ENCODE measurements at regions not wholly inside any gene's neighbourhood (a gene's known extent, or its start where the extent isn't known, plus 50 kb on each side); places are given as distances from the start of the nearest gene placed in this dataset.

GRCh38 chr7:119571666-119572065, 701.3 kb upstream of the KCND2 start:
- no peak overlapping the region for H3K4me3 ChIP-seq (ENCODE audit: low read depth, low read length)
- TF ChIP-seq CTCF (conservative IDR thresholded peaks at IDR 0.05; ENCODE audit: low read depth, low read length): no peak
- no peak for DNase-seq (ENCODE audit: low read depth)

GRCh38 chr7:119572132-119572531, 700.8 kb upstream of the KCND2 start:
- no peak overlapping the region for H3K4me3 ChIP-seq (ENCODE audit: low read depth, low read length)
- DNase-seq (ENCODE audit: low read depth): no peak
- TF ChIP-seq CTCF (conservative IDR thresholded peaks at IDR 0.05; ENCODE audit: low read depth, low read length): no peak

GRCh38 chr7:119572541-119572940, 700.4 kb upstream of the KCND2 start:
- H3K4me3 ChIP-seq (ENCODE audit: low read depth, low read length): no peak overlapping the region
- no peak for DNase-seq (ENCODE audit: low read depth)
- TF ChIP-seq CTCF (conservative IDR thresholded peaks at IDR 0.05; ENCODE audit: low read depth, low read length): no peak

DNA sequence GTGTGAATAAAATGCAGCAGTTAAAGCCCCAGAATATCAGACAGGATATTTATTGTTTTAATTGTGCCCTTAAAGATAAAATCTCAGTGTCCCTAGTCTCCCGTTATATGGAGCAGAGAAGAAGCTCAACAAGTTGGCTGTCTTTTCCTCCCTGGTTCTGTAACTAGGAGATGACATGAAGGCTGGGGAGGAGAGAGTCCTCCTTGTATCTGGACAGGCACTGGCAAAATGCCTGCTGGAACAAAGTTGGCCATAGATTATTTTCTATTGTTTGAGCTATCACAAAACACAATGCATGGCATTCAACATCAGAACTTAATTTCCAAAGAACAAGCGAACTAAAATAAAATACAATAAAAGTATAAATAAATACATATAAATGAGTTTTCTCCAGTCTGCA, 694.9 kb upstream of the KCND2 start:
- H3K4me3 ChIP-seq (ENCODE audit: low read depth, low read length): no peak overlapping the region
- no peak for DNase-seq (ENCODE audit: low read depth)
- no peak for TF ChIP-seq CTCF (conservative IDR thresholded peaks at IDR 0.05; ENCODE audit: low read depth, low read length)

GRCh38 chr7:119594956-119595355, 678.0 kb upstream of the KCND2 start:
- DNase-seq (ENCODE audit: low read depth): no peak
- TF ChIP-seq CTCF (conservative IDR thresholded peaks at IDR 0.05; ENCODE audit: low read depth, low read length): no peak
- no peak overlapping the region for H3K4me3 ChIP-seq (ENCODE audit: low read depth, low read length)

DNA sequence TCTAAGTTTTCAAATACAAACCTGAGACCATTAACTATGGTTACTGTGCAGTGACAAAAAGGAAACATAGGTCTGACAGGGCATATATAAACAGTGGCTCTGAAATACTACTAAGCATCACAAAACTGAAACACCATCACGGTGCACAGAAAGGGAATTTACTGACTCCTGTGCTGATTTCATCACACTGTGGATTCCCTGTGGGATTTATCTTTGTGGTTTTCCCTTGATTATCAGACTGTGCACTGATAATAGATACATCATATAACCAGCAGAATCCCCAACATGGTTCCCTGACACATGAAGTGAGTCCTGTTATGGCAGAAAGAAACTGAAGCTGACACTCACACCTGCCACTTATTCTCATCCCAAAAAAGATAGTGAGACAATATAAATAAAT, 676.3 kb upstream of the KCND2 start:
- no peak for TF ChIP-seq CTCF (conservative IDR thresholded peaks at IDR 0.05; ENCODE audit: low read depth, low read length)
- DNase-seq (ENCODE audit: low read depth): no peak
- no peak overlapping the region for H3K4me3 ChIP-seq (ENCODE audit: low read depth, low read length)

GRCh38 chr7:119606297-119606696, 666.7 kb upstream of the KCND2 start:
- TF ChIP-seq CTCF (conservative IDR thresholded peaks at IDR 0.05; ENCODE audit: low read depth, low read length): no peak
- DNase-seq (ENCODE audit: low read depth): no peak

More at GRCh38 chr7:119606297-119606696, 666.7 kb upstream of the KCND2 start:
- H3K4me3 ChIP-seq (ENCODE audit: low read depth, low read length): no peak overlapping the region

All from choroid plexus epithelial cell (primary cell).